ENCODE measurements at regions not wholly inside any gene's neighbourhood (a gene's known extent, or its start where the extent isn't known, plus 50 kb on each side); places are given as distances from the start of the nearest gene placed in this dataset.

GRCh38 chr14:56996721-56997399 is 186.6 kb upstream of the OTX2 start:
- Histone ChIP-seq H3K4me3 (no peak overlapping the region), H3K9me1 (ENCODE audit: control insufficient read depth, insufficient read depth, low read length) (no peaks in the 10 kb centered on the region), H3K79me2 (ENCODE audit: control insufficient read depth, insufficient read depth, low read length) (peaks cover under 1% of the 10 kb centered on the region; the same call in 1 of the 3 replicates), H3K9me3 (replicated peaks; ENCODE audit: control insufficient read depth, insufficient read depth, low read depth, low read length) (no peaks in the 10 kb centered on the region), H3K27me3 (ENCODE audit: control insufficient read depth in 2 of 2, insufficient read depth in 2 of 2, low read length in 2 of 2) (no peaks in the 10 kb centered on the region), H3K4me2 (ENCODE audit: insufficient read depth, low read length) (no peak overlapping the region), H4K20me1 (replicated peaks; ENCODE audit: control insufficient read depth, insufficient read depth, low read length) (no peaks in the 10 kb centered on the region), H3K27ac (ENCODE audit: extremely low read depth, low read depth, low read length) (no peak overlapping the region), H3K4me1 (replicated peaks in 1 of 2; ENCODE audit: control insufficient read depth in 2 of 2, insufficient read depth in 2 of 2, low read length in 2 of 2) (peaks cover 0 to 5% of the 10 kb centered on the region in 2 experiments; a peak in 2 of 5 replicates), H2AFZ (ENCODE audit: low read depth, low read length) (peak overlapping the region; percentile 55; the same call in 1 of the 2 replicates), H3K36me3 (ENCODE audit: control insufficient read depth, insufficient read depth, low read length) (no peaks in the 10 kb centered on the region), H3K9ac (ENCODE audit: insufficient read depth in 1 of 2, low read depth in 2 of 2, low read length in 2 of 2) (no peak overlapping the region)
- ChIA-PET POLR2A (interaction anchor here (0.7 to 1.4 kb wide), 3 partner anchors 12 to 471 kb away, joined by 3 to 6 read pairs (median 3); no protein-coding TSS in a partner anchor), CTCF (ENCODE audit: low intra/inter-chr PET ratio) (no interaction called here)
- in situ Hi-C loops (cut with MboI), result no loop called here
- DNase-seq (ENCODE audit: extremely low read depth in 1 of 4, low spot score in 3 of 4) (no peak), FAIRE-seq (no peak), ATAC-seq (no peak)
- no peak for TF ChIP-seq GTF2A2 (tag; IDR thresholded peaks at IDR 0.05)
- no peak for TF ChIP-seq ZNF174 (CRISPR knock-in tag; IDR thresholded peaks at IDR 0.05)
- no peak for TF ChIP-seq ZNF384 (IDR thresholded peaks at IDR 0.05; ENCODE audit: low read depth, low read length)
- no peak for TF ChIP-seq RBBP5 (IDR thresholded peaks at IDR 0.05; ENCODE audit: borderline replicate concordance, insufficient read depth, low read length, poor library complexity, severe bottlenecking)
- TF ChIP-seq HCFC1 (IDR thresholded peaks at IDR 0.05; ENCODE audit: low read depth, low read length), result no peak
- no peak for TF ChIP-seq ZKSCAN1 (IDR thresholded peaks at IDR 0.05; ENCODE audit: low read depth, low read length)
- no peak for TF ChIP-seq GATA2 (CRISPR knock-in tag; IDR thresholded peaks at IDR 0.05)
- no peak for TF ChIP-seq STAT5A (IDR thresholded peaks at IDR 0.05; ENCODE audit: borderline replicate concordance, low read length)
- no peak for TF ChIP-seq DIDO1 (tag; IDR thresholded peaks at IDR 0.05; ENCODE audit: low read depth)
- no peak for TF ChIP-seq ZFP30 (CRISPR knock-in tag; IDR thresholded peaks at IDR 0.05; ENCODE audit: borderline replicate concordance)
- TF ChIP-seq SNRNP70 (optimal IDR thresholded peaks at IDR 0.05; ENCODE audit: low read depth, low read length), result no peak
- no peak for TF ChIP-seq COPS2 (conservative IDR thresholded peaks at IDR 0.05)
- no peak for TF ChIP-seq SIX5 (IDR thresholded peaks at IDR 0.05; ENCODE audit: borderline replicate concordance in 1 of 2, insufficient read depth in 1 of 2, low read depth in 1 of 2, low read length in 2 of 2)
- TF ChIP-seq KLF6 (CRISPR knock-in tag; IDR thresholded peaks at IDR 0.05; ENCODE audit: borderline replicate concordance), result no peak
- no peak for TF ChIP-seq SAFB (IDR thresholded peaks at IDR 0.05; ENCODE audit: borderline replicate concordance, low read depth, low read length)
- TF ChIP-seq BACH1 (tag; IDR thresholded peaks at IDR 0.05), result no peak
- TF ChIP-seq CTBP1 (IDR thresholded peaks at IDR 0.05; ENCODE audit: borderline replicate concordance), result no peak
- no peak for TF ChIP-seq ZNF253 (CRISPR knock-in tag; conservative IDR thresholded peaks at IDR 0.05)
- TF ChIP-seq ZBTB26 (CRISPR knock-in tag; IDR thresholded peaks at IDR 0.05), result no peak
- no peak for TF ChIP-seq EHMT2 (IDR thresholded peaks at IDR 0.05)
- WGBS (ENCODE audit: insufficient coverage, low coverage, missing lambda C conversion rate), result 54% methylated on average over 9 of the region's 10 CpGs
- BruUV-seq (replicated peaks), result no TSS peak
- intact Hi-C loops (cut with micrococcal nuclease), result no loop called here

All from K562 (cell line).